Natural killer cell (primary cell): ENCODE measurements at regions not wholly inside any gene's neighbourhood (a gene's known extent, or its start where the extent isn't known, plus 50 kb on each side); places are given as distances from the start of the nearest gene placed in this dataset.

ENCODE experiments used
- ATAC-seq, 3 donors: fragments of 150-1000 bp in 2 of 3; fragments of 200-7000 bp in 1 of 3; cut with Tn5 transposase; 1 replicate in 1 of 3; 2 replicates in 2 of 3; pipeline ENCODE4 v1.10.0; 2021; ENCODE audit warnings: mild to moderate bottlenecking in 2 of 3, moderate library complexity in 2 of 3
- DNase-seq, 2 donors: peaks; one replicate each; pipeline versions ENCODE4 v3.0.0 to v3.0.0-alpha.2; 2013 to 2021; ENCODE audit warnings: mixed read lengths in 1 of 2
- H3K27ac ChIP-seq: one replicate; pipeline ENCODE4 v1.5.1; 2013; ENCODE audit warnings: mild to moderate bottlenecking, low read length
- H3K27me3 ChIP-seq: one replicate; pipeline ENCODE4 v1.6.1; 2013; ENCODE audit warnings: low read length; ENCODE audit not compliant: control insufficient read depth, insufficient read depth
- H3K36me3 ChIP-seq: one replicate; pipeline ENCODE4 v1.6.1; 2013; ENCODE audit warnings: low read length; ENCODE audit not compliant: control insufficient read depth, insufficient read depth
- H3K4me1 ChIP-seq: one replicate; pipeline ENCODE4 v1.6.1; 2013; ENCODE audit warnings: low read length; ENCODE audit not compliant: control insufficient read depth, insufficient read depth
- H3K4me3 ChIP-seq: one replicate; pipeline ENCODE4 v1.5.1; 2013; ENCODE audit warnings: low read length
- H3K9me3 ChIP-seq: one replicate; pipeline ENCODE4 v1.6.1; 2013; ENCODE audit warnings: low read length; ENCODE audit not compliant: control insufficient read depth, insufficient read depth
- H3K27ac Mint-ChIP-seq, 2 donors: one replicate each; pipeline ENCODE4 v1.8.0; 2022; ENCODE audit warnings: mild to moderate bottlenecking in 2 of 2, mixed read lengths in 2 of 2, moderate library complexity in 1 of 2
- H3K27me3 Mint-ChIP-seq, 2 donors: one replicate each; pipeline ENCODE4 v1.8.0; 2022; ENCODE audit warnings: low read depth in 2 of 2, mixed read lengths in 2 of 2
- H3K36me3 Mint-ChIP-seq: one replicate; pipeline ENCODE4 v1.8.0; 2022; ENCODE audit warnings: mixed read lengths
- H3K4me1 Mint-ChIP-seq, 2 donors: one replicate each; pipeline ENCODE4 v1.8.0; 2022; ENCODE audit warnings: mixed read lengths in 2 of 2
- H3K4me3 Mint-ChIP-seq: one replicate; pipeline ENCODE4 v1.8.0; 2022; ENCODE audit warnings: mild to moderate bottlenecking, moderate library complexity, mixed read lengths
- H3K9me3 Mint-ChIP-seq, 2 donors: one replicate each; pipeline ENCODE4 v1.8.0; 2022; ENCODE audit warnings: mixed read lengths in 2 of 2
- CTCF ChIP-seq: fragments of 200-600 bp; IDR thresholded peaks from one replicate; pipeline ENCODE4 v1.8.0; 2022; ENCODE audit warnings: antibody characterized with exemption
- WGBS: methylation state at CpG from one replicate; pipeline ENCODE4 v1.1.7; 2013; ENCODE audit warnings: missing lambda C conversion rate; ENCODE audit not compliant: insufficient coverage; 5-methylcytosine and 5-hydroxymethylcytosine counted together
- intact Hi-C: fragments of 100-400 bp; cut with micrococcal nuclease; formaldehyde crosslinking; loops from one replicate; pipeline ENCODE4 v1.14.2; 2022

- no peak overlapping the region for H3K4me3 Mint-ChIP-seq
- Histone ChIP-seq H3K9me3 (peaks cover 7% of the 10 kb centered on the region), H3K4me1 (no peaks in the 10 kb centered on the region), H3K27ac (no peak overlapping the region), H3K4me3 (no peak overlapping the region), H3K36me3 (no peaks in the 10 kb centered on the region), H3K27me3 (no peaks in the 10 kb centered on the region)
- WGBS = 95% methylated on average over 1 of the region's 1 CpG
- peaks cover 14 to 22% of the 10 kb centered on the region in 2 donors for H3K9me3 Mint-ChIP-seq
- TF ChIP-seq CTCF = no peak
- ATAC-seq = no peak
- H3K27ac Mint-ChIP-seq = no peak overlapping the region
- no peaks in the 10 kb centered on the region for H3K27me3 Mint-ChIP-seq
- H3K36me3 Mint-ChIP-seq = peaks cover 3% of the 10 kb centered on the region
- DNase-seq = no peak
- intact Hi-C loops = no loop called here
- H3K4me1 Mint-ChIP-seq = no peaks in the 10 kb centered on the region
Measured at GRCh38 chr18:67695684-67696083, 179.2 kb upstream of the DSEL start.

GRCh38 chr18:67694787-67695186, 178.3 kb upstream of the DSEL start:
- DNase-seq = no peak
- 89% methylated on average over 1 of the region's 2 CpGs for WGBS

GRCh38 chr18:67692811-67693210, 176.3 kb upstream of the DSEL start:
- Mint-ChIP-seq H3K4me1 (no peaks in the 10 kb centered on the region), H3K27me3 (no peaks in the 10 kb centered on the region), H3K9me3 (peaks cover 0 to 10% of the 10 kb centered on the region in 2 donors), H3K4me3 (no peak overlapping the region), H3K27ac (no peak overlapping the region), H3K36me3 (no peaks in the 10 kb centered on the region)
- Histone ChIP-seq H3K9me3 (peaks cover 8% of the 10 kb centered on the region), H3K27me3 (no peaks in the 10 kb centered on the region), H3K27ac (no peak overlapping the region), H3K4me3 (no peak overlapping the region), H3K36me3 (no peaks in the 10 kb centered on the region), H3K4me1 (no peaks in the 10 kb centered on the region)
- TF ChIP-seq CTCF = no peak
- DNase-seq (no peak), ATAC-seq (no peak)
- intact Hi-C loops = no loop called here
- 79% methylated on average over 4 of the region's 4 CpGs for WGBS

More at GRCh38 chr18:67694787-67695186, 178.3 kb upstream of the DSEL start:
- Mint-ChIP-seq H3K4me3 (no peak overlapping the region), H3K9me3 (peaks cover 9 to 18% of the 10 kb centered on the region in 2 donors), H3K27ac (no peak overlapping the region), H3K36me3 (no peaks in the 10 kb centered on the region), H3K4me1 (no peaks in the 10 kb centered on the region), H3K27me3 (no peaks in the 10 kb centered on the region)
- no peaks in the 10 kb centered on the region for H3K36me3 ChIP-seq
- no peaks in the 10 kb centered on the region for H3K4me1 ChIP-seq
- peaks cover 8% of the 10 kb centered on the region for H3K9me3 ChIP-seq
- intact Hi-C loops = no loop called here
- H3K27ac ChIP-seq = no peak overlapping the region
- no peak overlapping the region for H3K4me3 ChIP-seq
- H3K27me3 ChIP-seq = no peaks in the 10 kb centered on the region
- TF ChIP-seq CTCF = no peak
- ATAC-seq = no peak

GRCh38 chr18:67682516-67682915, 166.0 kb upstream of the DSEL start:
- no peak overlapping the region for H3K27ac ChIP-seq
- DNase-seq = no peak
- no peaks in the 10 kb centered on the region for H3K27me3 ChIP-seq
- no peak for TF ChIP-seq CTCF
- Mint-ChIP-seq H3K27ac (no peak overlapping the region), H3K4me1 (no peaks in the 10 kb centered on the region), H3K27me3 (no peaks in the 10 kb centered on the region), H3K4me3 (no peak overlapping the region), H3K9me3 (peaks cover 13% of the 10 kb centered on the region in 2 donors), H3K36me3 (peaks cover 7% of the 10 kb centered on the region)
- intact Hi-C loops = no loop called here
- no peaks in the 10 kb centered on the region for H3K4me1 ChIP-seq
- no peaks in the 10 kb centered on the region for H3K36me3 ChIP-seq
- ATAC-seq = no peak
- H3K9me3 ChIP-seq = no peaks in the 10 kb centered on the region
- 100% methylated on average over 1 of the region's 1 CpG for WGBS
- no peak overlapping the region for H3K4me3 ChIP-seq
